ENCODE measurements at regions not wholly inside any gene's neighbourhood (a gene's known extent, or its start where the extent isn't known, plus 50 kb on each side); places are given as distances from the start of the nearest gene placed in this dataset.
A peak's percentile ranks its signal among the peaks of the same experiment; 100 is the strongest.

- Histone ChIP-seq H3K27me3 (ENCODE audit: insufficient read depth, poor library complexity, severe bottlenecking) (no peaks in the 10 kb centered on the region), H3K27ac (replicated peaks) (no peak overlapping the region), H3K4me3 (replicated peaks; ENCODE audit: insufficient read depth, low read length) (no peak overlapping the region)
- TF ChIP-seq POLR2AphosphoS5 (IDR thresholded peaks at IDR 0.05; ENCODE audit: low read depth) (no peak), REST (IDR thresholded peaks at IDR 0.05; ENCODE audit: insufficient replicate concordance, low read depth) (no peak), SPI1 (IDR thresholded peaks at IDR 0.05; ENCODE audit: borderline replicate concordance, low read depth) (no peak)
- no peak for DNase-seq (ENCODE audit: low read depth in 1 of 2, low spot score in 1 of 2)
Observed at GRCh38 chr4:87910795-87911194, 64.7 kb upstream of the SPP1 start.

- no peak overlapping the region for H3K27ac ChIP-seq (replicated peaks)
- TF ChIP-seq GABPA (IDR thresholded peaks at IDR 0.05; ENCODE audit: low read depth): no peak
- no peak overlapping the region for H3K4me3 ChIP-seq (replicated peaks; ENCODE audit: insufficient read depth, low read length)
- H3K27me3 ChIP-seq (ENCODE audit: insufficient read depth, poor library complexity, severe bottlenecking): no peaks in the 10 kb centered on the region
- no peak for DNase-seq (ENCODE audit: low read depth in 1 of 2, low spot score in 1 of 2)
Observed at GRCh38 chr4:87911252-87911774, 64.2 kb upstream of the SPP1 start.

DNA sequence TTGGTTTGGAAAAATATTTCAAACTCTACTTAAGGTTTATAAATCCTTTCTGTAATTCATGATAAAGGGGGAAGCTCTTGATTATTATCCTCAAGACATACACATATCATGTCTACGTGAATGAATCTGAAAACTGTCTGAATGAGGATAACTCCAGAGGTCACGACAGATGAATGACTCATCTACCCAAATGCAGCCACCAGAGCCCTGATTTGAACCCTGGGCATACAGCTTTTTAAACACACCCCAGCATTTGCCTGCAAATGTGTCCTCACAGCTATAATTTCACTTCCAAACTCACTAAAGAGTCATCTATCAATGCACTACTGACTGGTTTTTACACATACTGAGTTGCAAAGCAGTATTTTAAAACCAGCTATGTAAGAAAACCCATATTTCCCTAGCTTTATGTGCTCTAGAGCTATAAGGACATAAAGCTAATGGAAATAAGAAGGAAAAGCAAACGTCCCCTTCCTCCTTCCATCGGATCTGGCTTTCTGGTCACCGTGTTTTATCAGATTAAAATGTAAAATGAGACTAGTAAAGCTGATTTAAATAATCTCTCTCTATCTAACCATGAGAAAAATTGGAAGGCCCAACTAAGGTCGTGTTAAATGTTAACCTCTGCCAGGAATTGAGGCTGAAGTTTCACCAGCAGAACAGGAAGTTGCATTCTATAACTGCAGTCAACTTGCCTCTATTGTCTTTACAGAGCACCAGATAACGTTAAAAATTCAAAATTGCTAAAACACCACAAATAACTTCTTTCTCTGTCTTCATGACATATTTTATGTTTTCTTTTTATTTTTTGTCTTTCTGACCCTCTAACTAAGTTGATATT, 63.1 kb upstream of the SPP1 start:
- 0 out of 2 replicates have a peak, but pooled peaks have one; percentile 11 for TF ChIP-seq SPI1 (IDR thresholded peaks at IDR 0.05; ENCODE audit: borderline replicate concordance, low read depth)
- TF ChIP-seq, protein P1, sequence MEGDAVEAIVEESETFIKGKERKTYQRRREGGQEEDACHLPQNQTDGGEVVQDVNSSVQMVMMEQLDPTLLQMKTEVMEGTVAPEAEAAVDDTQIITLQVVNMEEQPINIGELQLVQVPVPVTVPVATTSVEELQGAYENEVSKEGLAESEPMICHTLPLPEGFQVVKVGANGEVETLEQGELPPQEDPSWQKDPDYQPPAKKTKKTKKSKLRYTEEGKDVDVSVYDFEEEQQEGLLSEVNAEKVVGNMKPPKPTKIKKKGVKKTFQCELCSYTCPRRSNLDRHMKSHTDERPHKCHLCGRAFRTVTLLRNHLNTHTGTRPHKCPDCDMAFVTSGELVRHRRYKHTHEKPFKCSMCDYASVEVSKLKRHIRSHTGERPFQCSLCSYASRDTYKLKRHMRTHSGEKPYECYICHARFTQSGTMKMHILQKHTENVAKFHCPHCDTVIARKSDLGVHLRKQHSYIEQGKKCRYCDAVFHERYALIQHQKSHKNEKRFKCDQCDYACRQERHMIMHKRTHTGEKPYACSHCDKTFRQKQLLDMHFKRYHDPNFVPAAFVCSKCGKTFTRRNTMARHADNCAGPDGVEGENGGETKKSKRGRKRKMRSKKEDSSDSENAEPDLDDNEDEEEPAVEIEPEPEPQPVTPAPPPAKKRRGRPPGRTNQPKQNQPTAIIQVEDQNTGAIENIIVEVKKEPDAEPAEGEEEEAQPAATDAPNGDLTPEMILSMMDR (IDR thresholded peaks at IDR 0.05; ENCODE audit: insufficient read depth, low read length): no peak
- no peak for TF ChIP-seq GABPA (IDR thresholded peaks at IDR 0.05; ENCODE audit: low read depth)
- TF ChIP-seq POLR2AphosphoS5 (IDR thresholded peaks at IDR 0.05; ENCODE audit: low read depth): no peak
- no peak for TF ChIP-seq REST (IDR thresholded peaks at IDR 0.05; ENCODE audit: insufficient replicate concordance, low read depth)
- no peak for DNase-seq (ENCODE audit: low read depth in 1 of 2, low spot score in 1 of 2)
- Histone ChIP-seq H3K4me3 (replicated peaks; ENCODE audit: insufficient read depth, low read length) (no peak overlapping the region), H3K27ac (replicated peaks) (no peak overlapping the region), H3K27me3 (ENCODE audit: insufficient read depth, poor library complexity, severe bottlenecking) (no peaks in the 10 kb centered on the region)

DNA sequence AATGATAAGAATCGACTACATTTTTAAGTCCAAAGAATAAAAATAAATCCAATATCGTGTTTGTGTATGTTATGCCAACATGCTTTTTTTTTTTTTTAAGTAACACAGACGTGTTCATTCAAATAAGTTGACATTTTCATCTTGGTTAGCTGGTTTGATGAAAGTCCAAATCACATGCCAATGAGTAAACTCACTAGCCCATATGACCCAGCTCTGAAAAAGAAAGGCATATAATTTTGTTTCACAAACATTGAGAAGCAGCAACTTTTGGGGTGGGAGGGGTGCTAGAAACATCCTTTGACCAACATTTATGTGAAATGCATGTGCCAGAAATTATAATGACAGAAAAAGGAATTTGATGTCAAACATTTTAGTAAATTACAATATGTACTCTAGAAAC, 61.6 kb upstream of the SPP1 start:
- Histone ChIP-seq H3K27me3 (ENCODE audit: insufficient read depth, poor library complexity, severe bottlenecking) (no peaks in the 10 kb centered on the region), H3K27ac (replicated peaks) (no peak overlapping the region), H3K4me3 (replicated peaks; ENCODE audit: insufficient read depth, low read length) (no peak overlapping the region)
- no peak for DNase-seq (ENCODE audit: low read depth in 1 of 2, low spot score in 1 of 2)
- TF ChIP-seq GABPA (IDR thresholded peaks at IDR 0.05; ENCODE audit: low read depth) (no peak), SPI1 (IDR thresholded peaks at IDR 0.05; ENCODE audit: borderline replicate concordance, low read depth) (no peak), POLR2AphosphoS5 (IDR thresholded peaks at IDR 0.05; ENCODE audit: low read depth) (no peak), REST (IDR thresholded peaks at IDR 0.05; ENCODE audit: insufficient replicate concordance, low read depth) (no peak)
- TF ChIP-seq, protein P1 (IDR thresholded peaks at IDR 0.05; ENCODE audit: insufficient read depth, low read length): no peak
